ENCODE measurements at regions not wholly inside any gene's neighbourhood (a gene's known extent, or its start where the extent isn't known, plus 50 kb on each side); places are given as distances from the start of the nearest gene placed in this dataset.

DNA sequence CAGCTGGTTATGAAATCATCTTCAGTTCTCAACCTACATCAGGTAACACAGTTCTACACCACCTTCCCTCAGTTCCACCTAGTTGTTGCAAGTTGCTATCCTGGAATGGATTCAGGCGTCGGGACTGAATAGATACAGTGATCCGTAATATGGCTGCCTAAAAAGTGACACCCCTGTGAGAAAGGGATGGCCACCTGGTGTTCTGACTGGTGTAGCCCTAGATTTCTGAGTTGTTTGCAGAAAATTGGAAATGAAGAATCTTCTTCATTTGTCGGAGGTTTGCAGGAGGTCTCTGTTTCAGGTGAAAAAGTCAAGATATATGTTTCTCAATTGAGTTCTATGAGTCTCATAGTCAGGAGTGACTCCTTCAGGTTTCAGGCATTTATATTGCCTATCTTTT, 225.8 kb upstream of the ELAC2 start:
- H3K27me3 Mint-ChIP-seq (ENCODE audit: low read depth, unreplicated experiment), result no peaks in the 10 kb centered on the region
- Histone ChIP-seq H3K79me2 (ENCODE audit: insufficient read depth, low read length) (no peaks in the 10 kb centered on the region), H3K27me3 (ENCODE audit: insufficient read depth, low read length) (no peaks in the 10 kb centered on the region), H3K9me3 (ENCODE audit: insufficient read depth, low read depth, low read length) (no peaks in the 10 kb centered on the region), H3K27ac (ENCODE audit: low read depth, low read length) (no peak overlapping the region), H3K4me2 (ENCODE audit: low read length) (no peak overlapping the region), H3K9ac (ENCODE audit: low read length) (no peak overlapping the region), H4K20me1 (ENCODE audit: insufficient read depth, low read length) (no peaks in the 10 kb centered on the region), H3K4me1 (ENCODE audit: insufficient read depth, low read length) (no peaks in the 10 kb centered on the region), H3K4me3 (ENCODE audit: insufficient read depth, low read depth, low read length) (no peak overlapping the region), H3K36me3 (ENCODE audit: insufficient read depth, low read length) (no peaks in the 10 kb centered on the region), H2AFZ (ENCODE audit: low read depth, low read length) (no peak overlapping the region)
- no peaks in the 10 kb centered on the region for H3K4me1 Mint-ChIP-seq (ENCODE audit: low read depth, unreplicated experiment)
- no peaks in the 10 kb centered on the region for H3K36me3 Mint-ChIP-seq (ENCODE audit: low read depth, unreplicated experiment)
- H3K27ac Mint-ChIP-seq (ENCODE audit: unreplicated experiment), result no peak overlapping the region
- no peak for DNase-seq (ENCODE audit: low read depth)
- TF ChIP-seq, protein P1, sequence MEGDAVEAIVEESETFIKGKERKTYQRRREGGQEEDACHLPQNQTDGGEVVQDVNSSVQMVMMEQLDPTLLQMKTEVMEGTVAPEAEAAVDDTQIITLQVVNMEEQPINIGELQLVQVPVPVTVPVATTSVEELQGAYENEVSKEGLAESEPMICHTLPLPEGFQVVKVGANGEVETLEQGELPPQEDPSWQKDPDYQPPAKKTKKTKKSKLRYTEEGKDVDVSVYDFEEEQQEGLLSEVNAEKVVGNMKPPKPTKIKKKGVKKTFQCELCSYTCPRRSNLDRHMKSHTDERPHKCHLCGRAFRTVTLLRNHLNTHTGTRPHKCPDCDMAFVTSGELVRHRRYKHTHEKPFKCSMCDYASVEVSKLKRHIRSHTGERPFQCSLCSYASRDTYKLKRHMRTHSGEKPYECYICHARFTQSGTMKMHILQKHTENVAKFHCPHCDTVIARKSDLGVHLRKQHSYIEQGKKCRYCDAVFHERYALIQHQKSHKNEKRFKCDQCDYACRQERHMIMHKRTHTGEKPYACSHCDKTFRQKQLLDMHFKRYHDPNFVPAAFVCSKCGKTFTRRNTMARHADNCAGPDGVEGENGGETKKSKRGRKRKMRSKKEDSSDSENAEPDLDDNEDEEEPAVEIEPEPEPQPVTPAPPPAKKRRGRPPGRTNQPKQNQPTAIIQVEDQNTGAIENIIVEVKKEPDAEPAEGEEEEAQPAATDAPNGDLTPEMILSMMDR (IDR thresholded peaks at IDR 0.05; ENCODE audit: insufficient read depth, low read depth, low read length), result no peak
- TF ChIP-seq EZH2 (IDR thresholded peaks at IDR 0.05; ENCODE audit: insufficient read depth, low read length), result no peak
- no peaks in the 10 kb centered on the region for H3K9me3 Mint-ChIP-seq (ENCODE audit: unreplicated experiment)
- no peak overlapping the region for H3K4me3 Mint-ChIP-seq (ENCODE audit: unreplicated experiment)
- FAIRE-seq, result no peak

DNA sequence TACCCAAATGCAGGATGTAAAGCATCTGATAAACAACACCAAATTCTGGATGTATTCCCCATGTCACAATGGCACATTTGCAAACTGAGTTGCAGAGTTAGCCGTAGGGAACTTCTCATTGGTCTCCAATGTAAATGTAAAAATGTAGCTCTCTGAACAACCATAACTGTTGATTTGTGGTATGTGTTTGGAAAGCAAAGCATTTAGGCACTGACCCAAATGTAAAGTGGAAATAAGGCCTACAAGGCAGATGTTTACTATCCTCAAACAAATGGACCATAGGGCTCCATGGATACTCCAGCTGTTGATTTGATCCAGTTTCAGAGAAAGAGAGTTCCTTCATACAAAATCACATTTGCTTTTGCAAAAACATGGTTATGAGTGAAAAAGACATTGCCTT, 223.0 kb upstream of the ELAC2 start:
- Mint-ChIP-seq H3K9me3 (ENCODE audit: unreplicated experiment) (no peaks in the 10 kb centered on the region), H3K4me1 (ENCODE audit: low read depth, unreplicated experiment) (no peaks in the 10 kb centered on the region), H3K27ac (ENCODE audit: unreplicated experiment) (no peak overlapping the region), H3K4me3 (ENCODE audit: unreplicated experiment) (no peak overlapping the region), H3K36me3 (ENCODE audit: low read depth, unreplicated experiment) (no peaks in the 10 kb centered on the region), H3K27me3 (ENCODE audit: low read depth, unreplicated experiment) (no peaks in the 10 kb centered on the region)
- no peak overlapping the region for H3K27ac ChIP-seq (ENCODE audit: low read depth, low read length)
- H3K79me2 ChIP-seq (ENCODE audit: insufficient read depth, low read length), result no peaks in the 10 kb centered on the region
- no peak overlapping the region for H3K4me3 ChIP-seq (ENCODE audit: insufficient read depth, low read depth, low read length)
- TF ChIP-seq, protein P1 (IDR thresholded peaks at IDR 0.05; ENCODE audit: insufficient read depth, low read depth, low read length), result no peak
- TF ChIP-seq EZH2 (IDR thresholded peaks at IDR 0.05; ENCODE audit: insufficient read depth, low read length), result no peak
- H3K9ac ChIP-seq (ENCODE audit: low read length), result no peak overlapping the region
- no peaks in the 10 kb centered on the region for H4K20me1 ChIP-seq (ENCODE audit: insufficient read depth, low read length)
- no peak overlapping the region for H2AFZ ChIP-seq (ENCODE audit: low read depth, low read length)
- no peaks in the 10 kb centered on the region for H3K4me1 ChIP-seq (ENCODE audit: insufficient read depth, low read length)
- H3K4me2 ChIP-seq (ENCODE audit: low read length), result no peak overlapping the region
- no peaks in the 10 kb centered on the region for H3K27me3 ChIP-seq (ENCODE audit: insufficient read depth, low read length)
- H3K9me3 ChIP-seq (ENCODE audit: insufficient read depth, low read depth, low read length), result no peaks in the 10 kb centered on the region
- DNase-seq (ENCODE audit: low read depth) (no peak), FAIRE-seq (no peak)
- H3K36me3 ChIP-seq (ENCODE audit: insufficient read depth, low read length), result no peaks in the 10 kb centered on the region

DNA sequence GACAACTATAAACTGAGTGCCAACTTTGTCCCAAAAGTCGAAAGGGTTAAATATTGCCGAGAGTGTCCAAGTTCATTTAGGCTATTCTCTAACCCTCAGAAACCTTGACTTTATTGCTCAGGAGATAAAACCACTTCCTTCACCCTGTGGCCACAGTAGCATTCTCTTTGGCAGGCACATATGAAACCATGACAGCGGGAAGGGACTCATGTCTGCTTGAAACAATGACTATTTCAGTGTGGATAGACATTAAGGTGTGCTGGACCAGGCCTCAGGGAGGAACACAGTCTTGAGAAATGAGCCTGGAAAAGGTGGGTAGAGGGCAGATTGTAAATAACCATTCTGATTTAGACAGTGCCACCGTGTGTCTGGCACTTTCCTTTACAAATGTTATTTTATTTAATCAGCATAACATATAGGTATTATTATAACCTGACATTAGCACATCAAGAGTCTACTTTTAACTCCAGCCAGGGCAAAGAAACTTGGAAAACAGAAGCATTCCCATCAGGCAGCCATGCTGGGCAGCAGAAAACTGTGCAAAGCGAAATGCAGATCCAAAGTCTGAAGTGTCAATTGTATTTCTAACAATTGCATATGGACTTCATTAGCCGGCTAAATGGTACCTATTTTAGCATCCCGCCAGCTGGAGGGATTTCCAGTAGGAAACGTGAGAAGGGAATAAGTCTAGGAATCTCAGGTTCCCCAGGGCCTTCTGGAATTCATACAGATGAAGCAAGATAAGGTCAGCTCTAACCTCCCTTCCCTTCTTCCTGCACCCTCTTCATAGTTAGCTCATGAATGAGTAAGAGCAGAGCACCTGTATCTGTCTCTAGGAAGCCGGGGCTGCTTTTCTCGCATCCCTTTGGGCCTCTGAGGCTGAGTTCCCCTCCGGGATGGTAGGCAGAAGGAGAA, 212.8 kb upstream of the ELAC2 start:
- no peaks in the 10 kb centered on the region for H3K9me3 Mint-ChIP-seq (ENCODE audit: unreplicated experiment)
- DNase-seq (ENCODE audit: low read depth) (no peak), FAIRE-seq (no peak)
- no peak overlapping the region for H3K9ac ChIP-seq (ENCODE audit: low read length)
- H3K36me3 Mint-ChIP-seq (ENCODE audit: low read depth, unreplicated experiment), result no peaks in the 10 kb centered on the region
- no peaks in the 10 kb centered on the region for H3K9me3 ChIP-seq (ENCODE audit: insufficient read depth, low read depth, low read length)
- H3K4me3 Mint-ChIP-seq (ENCODE audit: unreplicated experiment), result no peak overlapping the region
- no peak overlapping the region for H3K4me3 ChIP-seq (ENCODE audit: insufficient read depth, low read depth, low read length)
- H3K27me3 ChIP-seq (ENCODE audit: insufficient read depth, low read length), result peaks cover 3% of the 10 kb centered on the region
- H3K4me1 ChIP-seq (ENCODE audit: insufficient read depth, low read length), result no peaks in the 10 kb centered on the region
- TF ChIP-seq EZH2 (IDR thresholded peaks at IDR 0.05; ENCODE audit: insufficient read depth, low read length), result no peak
- TF ChIP-seq, protein P1 (IDR thresholded peaks at IDR 0.05; ENCODE audit: insufficient read depth, low read depth, low read length), result no peak
- no peak overlapping the region for H2AFZ ChIP-seq (ENCODE audit: low read depth, low read length)
- no peaks in the 10 kb centered on the region for H3K4me1 Mint-ChIP-seq (ENCODE audit: low read depth, unreplicated experiment)
- H3K27me3 Mint-ChIP-seq (ENCODE audit: low read depth, unreplicated experiment), result peaks cover 2% of the 10 kb centered on the region
- no peak overlapping the region for H3K27ac Mint-ChIP-seq (ENCODE audit: unreplicated experiment)
- H3K27ac ChIP-seq (ENCODE audit: low read depth, low read length), result no peak overlapping the region
- no peak overlapping the region for H3K4me2 ChIP-seq (ENCODE audit: low read length)
- H3K79me2 ChIP-seq (ENCODE audit: insufficient read depth, low read length), result no peaks in the 10 kb centered on the region
- H3K36me3 ChIP-seq (ENCODE audit: insufficient read depth, low read length), result no peaks in the 10 kb centered on the region
- no peaks in the 10 kb centered on the region for H4K20me1 ChIP-seq (ENCODE audit: insufficient read depth, low read length)

Measured in astrocyte (in vitro differentiated cells and primary cell).